ENCODE measurements at regions not wholly inside any gene's neighbourhood (a gene's known extent, or its start where the extent isn't known, plus 50 kb on each side); places are given as distances from the start of the nearest gene placed in this dataset.
"Not testable (repeated sequence)": the region's sequence is repeated elsewhere in the genome, so short reads cannot be mapped to it uniquely, and the experiment has no call there.

DNA sequence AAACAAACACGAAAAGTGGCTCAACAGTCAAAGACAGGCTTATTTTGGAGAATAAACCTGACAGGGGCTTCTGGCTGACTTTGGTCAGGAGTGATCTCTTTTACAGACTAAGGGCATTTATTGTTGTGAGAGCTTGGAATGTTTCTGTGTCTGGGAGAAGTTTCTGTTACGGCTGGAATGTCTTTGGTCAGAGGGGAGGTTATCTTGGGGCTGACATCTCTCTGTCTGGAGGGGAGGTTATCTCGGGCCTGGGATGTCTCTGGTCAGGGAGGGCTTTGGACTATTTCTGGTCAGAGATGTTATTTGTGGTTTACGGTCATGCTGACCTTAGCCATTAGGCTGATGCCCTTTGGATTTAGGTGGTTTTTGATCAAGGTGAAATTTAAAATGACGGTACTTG lies 345.5 kb upstream of the FSIP2 start:
- peaks cover 3% of the 10 kb centered on the region for H3K9me3 Mint-ChIP-seq
- no peak overlapping the region for H3K4me3 Mint-ChIP-seq
- H3K4me1 Mint-ChIP-seq (ENCODE audit: low read depth in 2 of 2), result no peaks in the 10 kb centered on the region
- no peak for ATAC-seq
- no peak overlapping the region for H3K27ac Mint-ChIP-seq
- DNase-seq (ENCODE audit: low spot score), result no peak
- H3K36me3 Mint-ChIP-seq, result no peaks in the 10 kb centered on the region
- H3K27me3 Mint-ChIP-seq, result no peaks in the 10 kb centered on the region

DNA sequence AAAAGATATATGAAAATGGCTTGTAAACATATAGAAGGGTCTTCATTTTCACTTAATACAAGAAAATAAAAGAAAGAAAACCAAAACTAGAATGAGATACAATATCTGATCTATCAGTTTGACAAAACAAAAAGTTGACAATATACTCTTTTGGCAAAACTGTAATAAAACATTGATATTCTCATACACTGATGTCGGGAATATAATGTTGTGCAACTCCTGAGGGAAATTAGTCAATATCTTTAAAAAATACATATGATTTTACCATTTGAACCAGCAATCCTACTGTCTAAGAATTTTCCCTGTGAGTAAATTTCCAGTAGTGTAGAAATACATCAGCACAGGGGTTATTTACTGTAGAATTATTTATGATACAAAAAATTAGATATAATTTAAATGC lies 336.1 kb upstream of the FSIP2 start:
- H3K27me3 Mint-ChIP-seq, result no peaks in the 10 kb centered on the region
- no peak overlapping the region for H3K27ac Mint-ChIP-seq
- DNase-seq (ENCODE audit: low spot score) (no peak), ATAC-seq (no peak)
- H3K9me3 Mint-ChIP-seq, result peaks cover 13% of the 10 kb centered on the region
- no peaks in the 10 kb centered on the region for H3K36me3 Mint-ChIP-seq
- H3K4me1 Mint-ChIP-seq (ENCODE audit: low read depth in 2 of 2), result no peaks in the 10 kb centered on the region
- H3K4me3 Mint-ChIP-seq, result no peak overlapping the region

DNA sequence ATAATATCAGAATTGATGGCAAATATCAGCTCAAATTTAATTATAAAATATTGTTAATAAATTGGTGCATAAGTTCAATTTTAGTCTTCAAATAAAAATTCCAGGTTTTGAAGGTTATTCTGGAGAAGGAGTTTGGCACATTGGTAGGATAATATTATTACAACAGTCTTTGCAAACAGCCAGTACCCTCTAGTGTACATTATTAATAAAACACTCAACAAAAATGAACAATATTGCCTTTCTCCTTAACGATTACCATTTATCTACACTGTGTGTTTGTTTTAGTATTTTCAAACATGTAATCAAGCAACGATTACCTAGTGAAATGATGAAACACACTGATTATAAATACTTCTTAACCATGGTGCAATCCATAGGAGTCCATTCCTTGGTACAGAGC lies 334.0 kb upstream of the FSIP2 start:
- no peak for ATAC-seq

DNA sequence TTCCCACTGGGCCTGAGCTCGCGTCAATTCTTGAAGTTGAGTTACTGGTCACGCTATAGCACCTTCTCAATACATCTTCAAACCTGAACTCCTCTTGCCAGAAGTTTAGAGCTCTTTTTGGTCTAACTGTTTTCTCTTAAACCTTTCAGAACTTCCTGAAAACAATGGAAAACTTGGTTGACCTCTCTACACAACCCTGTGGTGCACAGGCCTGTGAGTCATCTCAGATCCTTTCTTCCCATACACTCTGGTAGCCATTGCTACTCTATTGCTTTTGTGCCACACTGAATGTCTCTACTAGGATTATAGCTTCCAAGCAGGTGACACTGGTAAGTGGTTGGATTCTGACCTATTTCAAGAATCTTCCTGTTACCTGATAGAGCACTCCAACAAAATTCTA lies 321.5 kb upstream of the FSIP2 start:
- H3K4me1 Mint-ChIP-seq (ENCODE audit: low read depth in 2 of 2), result no peaks in the 10 kb centered on the region
- H3K9me3 Mint-ChIP-seq, result peaks cover 10% of the 10 kb centered on the region
- no peak for DNase-seq (ENCODE audit: low spot score)
- H3K27ac Mint-ChIP-seq, result no peak overlapping the region
- no peaks in the 10 kb centered on the region for H3K36me3 Mint-ChIP-seq
- H3K4me3 Mint-ChIP-seq, result no peak overlapping the region
- ATAC-seq, result no peak
- no peaks in the 10 kb centered on the region for H3K27me3 Mint-ChIP-seq

More for the DNA sequence above, 334.0 kb upstream of the FSIP2 start:
- DNase-seq (ENCODE audit: low spot score), result no peak
- Mint-ChIP-seq H3K4me1 (ENCODE audit: low read depth in 2 of 2) (no peaks in the 10 kb centered on the region), H3K4me3 (no peak overlapping the region), H3K9me3 (peaks cover 10% of the 10 kb centered on the region), H3K27me3 (no peaks in the 10 kb centered on the region), H3K27ac (no peak overlapping the region), H3K36me3 (no peaks in the 10 kb centered on the region)

DNA sequence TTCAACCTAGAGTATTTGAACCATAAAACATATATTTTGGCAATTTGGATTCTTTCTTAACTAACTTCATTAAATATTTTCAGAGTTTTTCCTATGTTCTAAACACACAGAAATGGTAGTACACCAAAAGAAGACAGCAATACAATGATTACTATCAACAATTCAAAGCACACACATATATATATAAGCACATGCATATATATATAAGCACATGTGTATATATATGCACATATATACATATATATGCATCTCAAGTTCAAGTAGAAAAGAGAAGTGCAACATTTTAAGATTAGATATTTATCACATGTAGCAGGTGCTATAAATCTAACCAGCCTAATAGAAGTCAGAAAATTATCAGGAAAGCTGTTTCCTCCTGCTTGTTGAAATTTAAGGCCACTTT lies 320.9 kb upstream of the FSIP2 start:
- H3K4me3 Mint-ChIP-seq, result no peak overlapping the region
- no peaks in the 10 kb centered on the region for H3K36me3 Mint-ChIP-seq
- no peaks in the 10 kb centered on the region for H3K4me1 Mint-ChIP-seq (ENCODE audit: low read depth in 2 of 2)
- ATAC-seq (no peak), DNase-seq (ENCODE audit: low spot score) (no peak)
- no peak overlapping the region for H3K27ac Mint-ChIP-seq
- no peaks in the 10 kb centered on the region for H3K27me3 Mint-ChIP-seq
- peaks cover 10% of the 10 kb centered on the region for H3K9me3 Mint-ChIP-seq

DNA sequence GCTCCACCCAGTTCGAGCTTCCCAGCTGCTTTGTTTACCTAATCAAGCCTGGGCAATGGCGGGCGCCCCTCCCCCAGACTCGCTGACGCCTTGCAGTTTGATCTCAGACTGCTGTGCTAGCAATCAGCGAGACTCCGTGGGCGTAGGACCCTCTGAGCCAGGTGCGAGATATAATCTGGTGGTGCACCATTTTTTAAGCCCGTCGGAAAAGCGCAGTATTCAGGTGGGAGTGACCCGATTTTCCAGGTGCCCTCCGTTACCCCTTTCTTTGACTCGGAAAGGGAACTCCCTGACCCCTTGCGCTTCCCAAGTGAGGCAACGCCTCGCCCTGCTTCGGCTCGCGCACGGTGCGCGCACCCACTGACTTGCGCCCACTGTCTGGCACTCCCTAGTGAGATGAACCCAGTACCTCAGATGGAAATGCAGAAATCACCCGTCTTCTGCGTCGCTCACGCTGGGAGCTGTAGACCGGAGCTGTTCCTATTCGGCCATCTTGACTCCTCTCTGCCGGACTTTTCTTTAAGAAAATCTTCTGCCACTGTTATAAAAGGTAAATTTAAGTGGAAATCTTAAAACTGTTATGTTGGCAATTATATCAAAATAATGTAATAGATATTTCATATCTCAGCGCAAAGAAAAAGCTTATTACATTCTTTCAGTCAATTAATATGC lies 313.5 kb upstream of the FSIP2 start:
- H3K27me3 Mint-ChIP-seq; H3K36me3 Mint-ChIP-seq; H3K27ac Mint-ChIP-seq; H3K4me1 Mint-ChIP-seq (ENCODE audit: low read depth in 2 of 2); ATAC-seq; H3K4me3 Mint-ChIP-seq; H3K9me3 Mint-ChIP-seq; DNase-seq (ENCODE audit: low spot score): not testable (repeated sequence)

DNA sequence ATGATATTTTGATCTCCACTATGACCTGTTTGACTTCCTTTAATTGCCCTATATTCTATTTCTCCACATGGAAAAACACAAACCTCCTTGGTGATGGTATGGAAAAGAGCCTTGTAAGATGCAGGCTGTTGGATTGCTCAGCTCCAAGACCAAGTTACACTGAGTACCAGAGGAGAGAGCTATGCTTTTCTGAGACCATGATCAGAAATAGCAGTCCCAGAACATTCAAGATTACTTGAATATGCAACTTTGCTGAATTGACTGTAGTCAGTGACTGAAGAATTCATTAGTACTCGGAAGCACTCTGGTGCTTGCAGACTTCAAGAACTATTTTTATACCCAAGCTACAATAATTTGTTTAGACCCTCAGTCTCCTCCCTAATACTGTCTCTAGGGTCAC lies 310.6 kb upstream of the FSIP2 start:
- Mint-ChIP-seq H3K36me3 (no peaks in the 10 kb centered on the region), H3K27me3 (no peaks in the 10 kb centered on the region), H3K4me1 (ENCODE audit: low read depth in 2 of 2) (no peaks in the 10 kb centered on the region), H3K4me3 (no peak overlapping the region), H3K27ac (no peak overlapping the region), H3K9me3 (no peaks in the 10 kb centered on the region)
- ATAC-seq, result no peak
- DNase-seq (ENCODE audit: low spot score), result no peak

DNA sequence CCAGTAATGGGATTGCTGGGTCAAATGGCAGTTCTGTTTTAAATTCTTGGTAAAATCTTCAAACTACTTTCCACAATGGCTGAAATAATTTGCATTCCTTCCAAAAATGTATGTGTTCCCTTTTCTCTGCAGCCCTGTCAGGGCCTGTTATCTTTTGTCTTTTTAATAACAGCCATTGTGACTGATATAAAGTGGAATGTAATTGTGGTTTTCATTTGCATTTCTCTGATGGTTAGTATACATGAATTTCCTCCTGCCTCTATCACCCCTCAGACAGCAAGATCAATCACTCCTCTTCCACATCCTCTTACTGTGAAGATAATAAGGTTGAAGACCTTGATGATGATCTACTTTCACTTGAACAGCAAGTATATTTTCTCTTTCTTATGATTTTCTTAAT lies 304.8 kb upstream of the FSIP2 start:
- no peak for ATAC-seq
- no peaks in the 10 kb centered on the region for H3K27me3 Mint-ChIP-seq
- H3K27ac Mint-ChIP-seq, result no peak overlapping the region
- H3K4me1 Mint-ChIP-seq (ENCODE audit: low read depth in 2 of 2), result no peaks in the 10 kb centered on the region
- H3K9me3 Mint-ChIP-seq, result peaks cover 5% of the 10 kb centered on the region
- no peaks in the 10 kb centered on the region for H3K36me3 Mint-ChIP-seq
- H3K4me3 Mint-ChIP-seq, result no peak overlapping the region
- no peak for DNase-seq (ENCODE audit: low spot score)

DNA sequence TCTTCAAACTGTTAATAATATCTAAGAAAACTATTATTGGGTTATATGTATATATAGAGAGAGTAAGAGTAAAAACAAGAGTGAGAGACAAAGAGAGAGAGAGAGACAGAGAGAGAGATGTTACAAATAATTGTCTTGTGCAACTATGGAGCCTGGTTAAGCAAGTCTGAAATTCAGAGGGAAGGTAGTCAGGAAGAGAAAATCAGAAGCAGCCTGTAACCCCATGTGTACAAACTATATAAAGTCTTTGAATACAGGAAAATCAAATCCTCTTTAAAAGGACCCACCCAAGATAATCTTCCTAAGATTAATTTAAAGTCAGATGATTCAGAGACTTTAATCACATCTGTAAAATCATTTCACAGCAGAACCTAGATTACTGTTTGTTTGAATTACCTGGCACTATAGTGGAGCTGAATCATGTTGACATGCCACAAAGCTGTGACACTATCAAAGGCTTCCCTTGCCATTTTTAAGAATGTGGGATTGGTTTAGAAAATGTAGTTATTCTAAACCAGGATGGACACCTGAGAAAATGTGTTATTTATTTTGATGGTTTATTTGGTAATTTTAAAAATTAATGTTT lies 301.7 kb upstream of the FSIP2 start:
- Mint-ChIP-seq H3K4me1 (ENCODE audit: low read depth in 2 of 2) (no peaks in the 10 kb centered on the region), H3K4me3 (no peak overlapping the region), H3K9me3 (peaks cover 10% of the 10 kb centered on the region), H3K27ac (no peak overlapping the region), H3K27me3 (no peaks in the 10 kb centered on the region), H3K36me3 (no peaks in the 10 kb centered on the region)
- DNase-seq (ENCODE audit: low spot score) (no peak), ATAC-seq (no peak)

DNA sequence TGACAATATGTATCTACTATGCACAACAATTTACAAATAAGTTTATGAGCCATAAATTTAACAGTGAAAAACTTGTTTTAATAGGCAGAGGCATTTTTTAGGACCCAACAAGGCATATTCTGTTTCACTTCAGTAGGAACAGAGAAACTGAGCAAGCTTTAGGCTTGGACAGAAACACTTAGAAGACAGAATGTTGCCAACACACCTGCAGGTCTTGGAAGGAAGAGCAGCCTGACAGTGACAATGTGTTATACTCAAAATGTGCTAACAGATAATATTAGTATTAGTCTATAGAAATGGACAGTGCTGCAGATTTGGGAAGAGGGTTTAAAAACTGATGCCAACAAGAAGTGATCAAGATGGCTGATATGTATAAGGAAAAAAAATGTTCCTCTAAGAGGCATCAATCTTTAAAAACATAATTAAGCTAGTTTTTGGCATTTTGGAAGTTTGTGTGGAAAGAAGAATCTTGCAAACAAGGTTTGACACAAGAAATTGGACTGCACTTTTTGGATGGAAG lies 297.1 kb upstream of the FSIP2 start:
- Mint-ChIP-seq H3K4me3 (no peak overlapping the region), H3K36me3 (no peaks in the 10 kb centered on the region), H3K27ac (no peak overlapping the region), H3K27me3 (no peaks in the 10 kb centered on the region), H3K9me3 (peaks cover 10% of the 10 kb centered on the region), H3K4me1 (ENCODE audit: low read depth in 2 of 2) (no peaks in the 10 kb centered on the region)
- DNase-seq (ENCODE audit: low spot score), result no peak
- no peak for ATAC-seq

DNA sequence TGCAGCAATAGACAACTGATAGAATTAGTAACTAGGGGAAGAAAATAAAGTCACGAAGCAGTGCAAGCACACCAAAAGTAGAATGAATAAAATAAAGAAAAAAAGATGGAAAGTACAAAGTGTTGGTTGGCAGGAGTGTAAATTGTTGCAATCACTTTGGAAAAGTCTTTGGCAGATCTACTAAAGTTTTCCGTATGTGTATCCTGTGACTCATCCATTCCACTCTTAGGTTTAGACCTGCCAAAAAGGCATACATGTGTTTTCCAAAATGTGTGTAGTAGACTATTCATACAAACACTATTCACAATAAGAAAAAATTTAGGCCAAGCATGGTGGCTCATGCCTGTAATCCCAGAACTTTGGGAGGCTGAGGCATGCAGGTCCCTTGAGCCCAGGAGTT lies 282.1 kb upstream of the FSIP2 start:
- H3K36me3 Mint-ChIP-seq, result peaks cover 7% of the 10 kb centered on the region
- H3K4me3 Mint-ChIP-seq, result no peak overlapping the region
- no peak overlapping the region for H3K27ac Mint-ChIP-seq
- no peak for ATAC-seq
- DNase-seq (ENCODE audit: low spot score), result no peak
- no peaks in the 10 kb centered on the region for H3K4me1 Mint-ChIP-seq (ENCODE audit: low read depth in 2 of 2)
- no peaks in the 10 kb centered on the region for H3K27me3 Mint-ChIP-seq
- peaks cover 3% of the 10 kb centered on the region for H3K9me3 Mint-ChIP-seq

DNA sequence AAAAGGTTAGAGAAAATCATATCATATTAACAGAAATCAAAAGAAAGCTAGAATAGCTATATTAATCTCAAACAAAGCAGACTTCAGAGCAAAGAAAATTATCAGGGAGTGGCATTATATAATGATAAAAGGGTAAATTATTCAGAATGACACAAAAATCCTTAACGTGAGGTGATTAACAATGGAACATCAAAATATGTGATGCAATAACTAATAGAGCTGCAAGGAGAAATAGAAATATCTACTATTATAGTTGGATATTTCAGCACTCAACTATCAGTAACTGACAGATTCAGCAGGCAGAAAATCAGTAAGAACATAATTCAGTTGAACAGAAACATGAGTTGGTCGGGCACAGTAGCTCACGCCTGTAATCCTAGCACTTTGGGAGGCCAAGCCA lies 275.1 kb upstream of the FSIP2 start:
- H3K4me3 Mint-ChIP-seq, result no peak overlapping the region
- ATAC-seq, result no peak

DNA sequence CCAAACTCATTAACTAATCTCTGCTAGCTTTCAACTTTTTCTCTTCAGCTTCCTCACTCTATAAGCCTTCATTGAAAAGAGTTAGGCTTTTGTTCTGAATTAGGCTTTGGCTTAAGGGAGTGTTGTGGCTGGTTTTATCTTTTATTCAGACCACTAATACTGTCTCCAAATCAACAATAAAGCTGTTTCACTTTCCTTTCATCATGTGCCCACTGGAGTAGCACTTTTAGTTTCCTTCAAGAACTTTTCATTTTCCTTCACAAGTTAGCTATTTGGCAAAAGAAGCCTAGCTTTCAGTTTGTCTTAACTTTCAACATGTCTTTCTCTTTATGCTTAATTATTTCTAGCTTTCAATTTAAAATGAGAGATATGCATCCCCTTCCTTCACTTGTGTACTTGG lies 271.7 kb upstream of the FSIP2 start:
- Mint-ChIP-seq H3K27me3 (no peaks in the 10 kb centered on the region), H3K4me1 (ENCODE audit: low read depth in 2 of 2) (no peaks in the 10 kb centered on the region), H3K27ac (no peak overlapping the region), H3K4me3 (no peak overlapping the region), H3K36me3 (peaks cover 5% of the 10 kb centered on the region), H3K9me3 (peaks cover 13% of the 10 kb centered on the region)
- no peak for DNase-seq (ENCODE audit: low spot score)
- no peak for ATAC-seq

More for the DNA sequence above, 275.1 kb upstream of the FSIP2 start:
- DNase-seq (ENCODE audit: low spot score), result no peak
- Mint-ChIP-seq H3K9me3 (peaks cover 13% of the 10 kb centered on the region), H3K27ac (no peak overlapping the region), H3K27me3 (no peaks in the 10 kb centered on the region), H3K36me3 (peaks cover 5% of the 10 kb centered on the region), H3K4me1 (ENCODE audit: low read depth in 2 of 2) (no peaks in the 10 kb centered on the region)

DNA sequence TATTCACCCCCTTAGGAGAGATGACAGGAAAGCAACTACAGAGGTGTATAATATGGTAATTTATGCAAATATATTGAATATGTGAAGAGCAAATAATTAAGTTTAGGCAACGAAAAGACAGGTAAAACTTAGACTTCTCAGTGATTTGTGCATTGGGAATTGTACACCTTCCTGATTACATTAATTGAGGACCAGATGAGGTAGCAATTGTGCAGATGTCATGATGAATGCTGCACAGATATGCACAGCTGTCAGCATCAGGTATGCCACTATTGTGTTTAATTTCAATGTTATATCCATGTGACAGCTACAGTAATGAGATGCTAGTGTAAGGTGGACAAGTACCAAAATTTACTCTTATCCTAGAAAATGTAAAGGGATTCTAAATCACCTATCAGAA lies 267.2 kb upstream of the FSIP2 start:
- H3K27ac Mint-ChIP-seq, result no peak overlapping the region
- ATAC-seq (no peak), DNase-seq (ENCODE audit: low spot score) (no peak)
- H3K27me3 Mint-ChIP-seq, result no peaks in the 10 kb centered on the region
- H3K9me3 Mint-ChIP-seq, result peaks cover 6% of the 10 kb centered on the region
- H3K4me1 Mint-ChIP-seq (ENCODE audit: low read depth in 2 of 2), result no peaks in the 10 kb centered on the region
- no peak overlapping the region for H3K4me3 Mint-ChIP-seq
- H3K36me3 Mint-ChIP-seq, result no peaks in the 10 kb centered on the region

DNA sequence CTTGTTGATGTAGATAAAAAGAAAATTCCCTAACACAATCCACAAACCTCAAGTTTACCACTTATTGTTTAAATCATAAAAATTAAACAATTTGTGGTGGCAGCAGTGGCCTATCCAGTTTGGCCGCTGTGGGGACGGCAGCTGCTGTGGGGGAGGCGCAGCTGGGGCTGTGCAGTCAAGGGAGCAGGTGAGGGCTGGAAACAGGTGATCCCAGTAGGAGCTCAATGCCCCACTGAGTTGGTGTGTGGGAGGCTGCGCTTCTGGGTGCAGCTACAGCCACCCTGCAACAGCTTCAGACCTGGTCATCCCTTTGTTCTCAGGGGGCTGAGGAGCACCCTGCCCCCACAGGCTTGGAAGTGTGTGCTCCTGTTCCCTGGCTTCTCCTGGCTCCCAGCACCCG lies 266.0 kb upstream of the FSIP2 start:
- no peak for ATAC-seq
- no peak for DNase-seq (ENCODE audit: low spot score)
- Mint-ChIP-seq H3K27ac (no peak overlapping the region), H3K9me3 (no peaks in the 10 kb centered on the region), H3K27me3 (no peaks in the 10 kb centered on the region), H3K4me1 (ENCODE audit: low read depth in 2 of 2) (no peaks in the 10 kb centered on the region), H3K36me3 (no peaks in the 10 kb centered on the region), H3K4me3 (no peak overlapping the region)

Measured in natural killer cell treated with Interleukin-12 subunit alpha and Interleukin-12 subunit beta and Interleukin-15 and Interleukin-18, amount 100 ng/mL, for 72 hours (primary cell).